ENCODE measurements at regions not wholly inside any gene's neighbourhood (a gene's known extent, or its start where the extent isn't known, plus 50 kb on each side); places are given as distances from the start of the nearest gene placed in this dataset.

- TF ChIP-seq POLR2A (IDR thresholded peaks at IDR 0.05; ENCODE audit: low read length): no peak
- TF ChIP-seq GATA1 (IDR thresholded peaks at IDR 0.05; ENCODE audit: low read depth, low read length): no peak
Observed at GRCh38 chr5:73338256-73339050, 110.1 kb downstream of the FOXD1 start.

Data from erythroblast (primary cell).